ENCODE measurements at regions not wholly inside any gene's neighbourhood (a gene's known extent, or its start where the extent isn't known, plus 50 kb on each side); places are given as distances from the start of the nearest gene placed in this dataset.

GRCh38 chr5:133760532-133760931 lies 148.2 kb upstream of the FSTL4 start:
- TF ChIP-seq POLR2AphosphoS5 (IDR thresholded peaks at IDR 0.05) (no peak), POLR2A (IDR thresholded peaks at IDR 0.05) (no peak)
- TF ChIP-seq, protein P1, sequence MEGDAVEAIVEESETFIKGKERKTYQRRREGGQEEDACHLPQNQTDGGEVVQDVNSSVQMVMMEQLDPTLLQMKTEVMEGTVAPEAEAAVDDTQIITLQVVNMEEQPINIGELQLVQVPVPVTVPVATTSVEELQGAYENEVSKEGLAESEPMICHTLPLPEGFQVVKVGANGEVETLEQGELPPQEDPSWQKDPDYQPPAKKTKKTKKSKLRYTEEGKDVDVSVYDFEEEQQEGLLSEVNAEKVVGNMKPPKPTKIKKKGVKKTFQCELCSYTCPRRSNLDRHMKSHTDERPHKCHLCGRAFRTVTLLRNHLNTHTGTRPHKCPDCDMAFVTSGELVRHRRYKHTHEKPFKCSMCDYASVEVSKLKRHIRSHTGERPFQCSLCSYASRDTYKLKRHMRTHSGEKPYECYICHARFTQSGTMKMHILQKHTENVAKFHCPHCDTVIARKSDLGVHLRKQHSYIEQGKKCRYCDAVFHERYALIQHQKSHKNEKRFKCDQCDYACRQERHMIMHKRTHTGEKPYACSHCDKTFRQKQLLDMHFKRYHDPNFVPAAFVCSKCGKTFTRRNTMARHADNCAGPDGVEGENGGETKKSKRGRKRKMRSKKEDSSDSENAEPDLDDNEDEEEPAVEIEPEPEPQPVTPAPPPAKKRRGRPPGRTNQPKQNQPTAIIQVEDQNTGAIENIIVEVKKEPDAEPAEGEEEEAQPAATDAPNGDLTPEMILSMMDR (IDR thresholded peaks at IDR 0.05): no peak

Measured in prostate gland (tissue), 2 donors.